Amniotic stem cell (primary cell): ENCODE measurements at regions not wholly inside any gene's neighbourhood (a gene's known extent, or its start where the extent isn't known, plus 50 kb on each side); places are given as distances from the start of the nearest gene placed in this dataset.
"Not testable (repeated sequence)": the region's sequence is repeated elsewhere in the genome, so short reads cannot be mapped to it uniquely, and the experiment has no call there.

ENCODE experiments used
- DNase-seq: peaks from one replicate; lab custom pipeline; 2025; lab: John Stamatoyannopoulos, UW

- not testable (repeated sequence) for DNase-seq
Measured at GRCh38 chr20:29533566-29534177, 1723.8 kb upstream of the DEFB115 start.

- not testable (repeated sequence) for DNase-seq
Measured at GRCh38 chr20:29566901-29567635, 1690.4 kb upstream of the DEFB115 start.

- DNase-seq, result not testable (repeated sequence)
Measured at GRCh38 chr20:29567671-29568070, 1689.8 kb upstream of the DEFB115 start.

GRCh38 chr20:29570126-29570525 lies 1687.3 kb upstream of the DEFB115 start:
- not testable (repeated sequence) for DNase-seq

- DNase-seq, result not testable (repeated sequence)
Measured at GRCh38 chr20:29589530-29589929, 1667.9 kb upstream of the DEFB115 start.

- not testable (repeated sequence) for DNase-seq
Measured at GRCh38 chr20:29604163-29604562, 1653.3 kb upstream of the DEFB115 start.

GRCh38 chr20:29606171-29606570 lies 1651.3 kb upstream of the DEFB115 start:
- DNase-seq, result not testable (repeated sequence)

- not testable (repeated sequence) for DNase-seq
Measured at GRCh38 chr20:29629395-29629794, 1628.1 kb upstream of the DEFB115 start.
